ENCODE measurements at regions not wholly inside any gene's neighbourhood (a gene's known extent, or its start where the extent isn't known, plus 50 kb on each side); places are given as distances from the start of the nearest gene placed in this dataset.

DNA sequence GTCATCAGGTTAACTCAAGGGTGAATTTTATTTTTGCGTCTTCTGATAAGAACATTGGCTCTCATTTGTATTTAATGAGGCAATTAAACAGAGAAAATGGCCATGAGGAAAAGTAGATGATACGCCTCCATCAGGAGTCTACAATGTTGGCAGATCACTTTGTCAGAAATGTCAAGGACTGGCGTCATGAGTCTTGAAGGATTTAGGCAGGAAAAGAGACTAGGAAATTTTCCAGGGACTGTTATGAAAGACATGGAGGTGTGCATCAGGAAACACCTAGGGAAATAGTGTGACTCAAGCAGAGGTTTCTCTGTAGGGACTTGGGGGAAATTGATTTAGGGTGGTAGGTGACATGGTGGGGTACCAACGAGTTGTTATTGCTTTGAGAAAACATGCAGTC lies 53.4 kb upstream of the SLC35B4 start:
- TF ChIP-seq CTCF (conservative IDR thresholded peaks at IDR 0.05; ENCODE audit: low read depth, low read length), result no peak
- TF ChIP-seq POLR2A (IDR thresholded peaks at IDR 0.05; ENCODE audit: low read depth, low read length), result no peak
- TF ChIP-seq, protein P1, sequence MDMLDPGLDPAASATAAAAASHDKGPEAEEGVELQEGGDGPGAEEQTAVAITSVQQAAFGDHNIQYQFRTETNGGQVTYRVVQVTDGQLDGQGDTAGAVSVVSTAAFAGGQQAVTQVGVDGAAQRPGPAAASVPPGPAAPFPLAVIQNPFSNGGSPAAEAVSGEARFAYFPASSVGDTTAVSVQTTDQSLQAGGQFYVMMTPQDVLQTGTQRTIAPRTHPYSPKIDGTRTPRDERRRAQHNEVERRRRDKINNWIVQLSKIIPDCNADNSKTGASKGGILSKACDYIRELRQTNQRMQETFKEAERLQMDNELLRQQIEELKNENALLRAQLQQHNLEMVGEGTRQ (IDR thresholded peaks at IDR 0.05; ENCODE audit: low read depth, low read length), result no peak
- no peak for TF ChIP-seq SMC3 (IDR thresholded peaks at IDR 0.05; ENCODE audit: low read depth, low read length)
